ENCODE measurements at regions not wholly inside any gene's neighbourhood (a gene's known extent, or its start where the extent isn't known, plus 50 kb on each side); places are given as distances from the start of the nearest gene placed in this dataset.
"Not testable (repeated sequence)": the region's sequence is repeated elsewhere in the genome, so short reads cannot be mapped to it uniquely, and the experiment has no call there.

DNA sequence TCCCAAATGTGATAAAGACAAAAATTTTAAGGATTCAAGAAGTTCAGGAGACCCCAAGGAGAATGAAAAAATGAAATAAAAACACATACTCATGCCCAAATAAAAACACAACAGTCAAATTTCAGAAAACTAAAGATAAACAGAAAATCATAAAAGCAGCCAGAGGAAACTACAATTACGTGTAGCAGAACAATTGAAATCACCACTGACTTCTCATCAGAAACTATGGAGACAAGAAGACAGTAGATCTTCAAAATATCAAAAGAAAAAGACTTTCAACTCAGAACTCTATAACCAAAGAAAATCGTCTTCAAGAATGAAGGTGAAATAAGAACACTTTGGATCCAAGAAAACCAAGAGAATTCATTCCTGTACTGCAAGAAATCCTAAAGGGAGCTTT lies 54.9 kb downstream of the DIO3 start:
- DNase-seq, result no peak

DNA sequence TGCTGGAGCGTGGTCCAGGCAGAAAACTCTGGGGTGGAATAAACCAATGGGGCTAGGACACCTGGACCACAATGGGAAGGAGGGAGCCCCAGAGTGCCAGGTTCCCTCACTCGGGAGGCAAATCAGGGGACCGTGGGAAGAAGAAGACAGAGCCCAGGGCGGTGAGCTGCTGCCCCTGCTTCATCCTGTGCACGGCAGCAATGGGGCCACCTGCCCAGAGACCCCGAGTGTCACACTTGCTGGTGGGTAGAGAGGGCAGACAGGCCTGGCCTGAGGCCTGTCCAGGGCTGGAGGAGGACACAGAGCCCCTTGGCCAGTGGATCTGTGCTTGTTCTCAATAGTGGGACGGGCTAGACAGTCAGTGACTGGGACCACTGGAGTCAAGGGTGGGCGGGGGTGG lies 58.2 kb downstream of the DIO3 start:
- DNase-seq, result no peak

DNA sequence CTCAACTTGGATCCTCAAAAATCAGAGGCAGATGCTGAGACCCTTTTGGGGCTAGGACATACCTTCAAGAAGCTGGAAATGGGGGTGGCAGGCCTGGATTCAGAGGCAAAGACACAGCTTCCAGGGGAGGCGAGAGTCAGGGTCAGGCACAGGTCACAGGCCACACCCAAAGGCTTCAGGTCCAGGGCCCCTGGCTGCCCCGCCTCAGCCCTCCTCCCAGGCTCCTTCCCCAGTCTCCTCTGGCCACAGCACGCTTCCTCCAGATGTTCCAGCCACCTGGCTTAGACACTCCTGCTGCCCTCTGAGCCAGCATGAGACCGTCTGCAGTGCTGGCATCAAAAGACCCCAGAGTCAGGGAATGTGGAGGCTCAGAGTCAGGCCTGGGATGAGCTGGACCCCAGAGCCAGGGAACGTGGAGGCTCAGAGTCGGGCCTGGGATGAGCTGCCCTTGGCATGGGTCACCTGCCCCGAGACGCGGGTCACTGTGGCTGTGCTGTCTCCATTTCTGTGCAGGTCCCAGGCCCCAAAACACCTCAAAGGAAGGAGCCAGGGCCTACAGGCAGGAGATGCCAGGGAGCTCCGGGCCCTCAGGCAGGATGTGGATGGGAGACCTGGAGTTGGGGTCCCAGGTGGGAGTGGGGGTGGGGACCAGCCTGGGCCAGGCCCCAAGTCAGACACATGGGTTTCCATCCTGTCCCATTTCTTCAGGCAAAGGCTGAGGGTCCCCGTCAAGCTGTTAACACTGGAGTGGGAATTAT lies 58.9 kb downstream of the DIO3 start:
- no peak for DNase-seq

DNA sequence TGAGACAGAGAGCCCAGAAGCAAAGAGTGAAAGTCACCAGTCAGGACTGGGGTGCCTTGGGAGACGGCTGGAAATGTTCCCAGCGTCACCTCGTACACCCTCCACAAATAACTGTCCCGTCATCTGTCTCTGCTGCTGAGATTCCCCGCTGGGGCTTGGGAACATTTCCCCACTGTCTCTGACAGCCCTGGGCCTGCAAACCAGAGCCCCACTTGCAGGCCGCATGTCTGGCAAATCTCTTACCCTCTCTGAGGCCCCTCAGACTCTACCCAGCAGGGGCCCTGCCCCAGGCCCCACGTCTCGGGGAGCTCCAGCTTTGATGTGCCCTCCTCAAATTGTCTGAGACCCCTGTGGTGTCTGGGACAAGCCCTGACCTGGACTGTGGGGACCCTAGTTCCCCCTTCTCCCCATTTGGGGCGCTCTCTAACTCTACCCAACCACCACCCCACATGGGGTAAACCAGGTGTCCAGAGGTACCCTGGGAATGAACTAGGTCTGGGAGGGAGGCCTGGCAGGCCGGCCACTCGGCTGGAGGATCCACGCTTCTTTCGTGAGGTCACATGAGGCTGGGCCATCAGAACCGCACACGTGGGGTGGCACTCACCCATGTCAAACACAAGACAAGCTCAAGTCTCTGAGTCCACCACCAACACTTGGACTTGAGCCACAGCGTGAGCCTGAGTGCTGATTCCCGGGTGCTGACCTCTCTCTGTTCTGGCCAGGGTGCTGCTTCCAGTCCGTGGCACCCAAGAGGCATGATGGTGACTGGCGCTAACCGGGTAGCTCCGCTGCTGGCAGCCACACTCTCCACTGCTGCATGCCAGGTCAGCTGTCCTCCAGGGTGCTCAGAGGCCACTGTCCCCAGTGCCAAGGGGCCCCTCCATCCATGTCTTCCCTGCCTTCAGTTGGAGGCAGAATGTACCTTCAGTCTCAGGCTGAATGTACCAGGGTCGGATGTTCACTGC lies 59.8 kb downstream of the DIO3 start:
- no peak for DNase-seq

DNA sequence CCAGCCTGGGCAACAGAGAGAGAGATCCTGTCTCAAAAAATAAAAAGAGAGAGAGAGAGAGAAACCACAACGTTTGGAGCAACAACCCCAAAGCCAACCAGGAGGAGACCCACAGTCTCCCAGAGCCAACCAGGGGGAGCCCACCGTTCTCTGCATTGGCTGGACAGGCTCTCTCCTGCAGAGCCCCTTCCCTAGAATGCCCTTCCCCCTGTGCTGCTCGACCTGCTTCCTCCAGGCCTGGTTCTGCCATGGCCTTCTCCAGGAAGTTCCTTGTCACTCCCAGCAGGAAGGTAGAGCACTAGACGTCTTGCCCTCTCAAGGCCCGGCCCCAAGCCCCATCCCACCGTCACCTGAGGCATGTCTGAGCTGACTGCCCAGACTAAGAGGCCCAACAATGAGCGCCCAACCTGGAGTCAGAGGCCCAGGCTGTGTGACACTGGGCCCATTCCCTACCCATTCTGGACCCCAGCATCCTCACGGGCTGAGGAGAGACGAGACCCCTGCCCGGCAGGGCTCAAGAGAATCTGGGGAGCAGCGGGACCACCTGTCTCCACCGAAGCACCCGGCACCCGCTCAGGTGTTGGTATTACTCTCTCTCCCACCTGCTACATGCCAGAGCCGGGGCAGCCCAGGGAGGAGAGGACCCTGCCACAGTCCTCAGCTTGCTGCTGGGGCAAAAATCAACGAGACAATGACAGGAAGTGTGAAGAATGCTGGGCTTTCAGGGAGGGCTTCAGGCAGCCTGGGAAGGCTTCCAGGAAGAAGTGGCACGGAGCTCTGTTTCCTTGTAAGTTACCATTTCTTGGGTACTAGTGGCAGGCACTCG lies 61.2 kb downstream of the DIO3 start:
- no peak for DNase-seq

DNA sequence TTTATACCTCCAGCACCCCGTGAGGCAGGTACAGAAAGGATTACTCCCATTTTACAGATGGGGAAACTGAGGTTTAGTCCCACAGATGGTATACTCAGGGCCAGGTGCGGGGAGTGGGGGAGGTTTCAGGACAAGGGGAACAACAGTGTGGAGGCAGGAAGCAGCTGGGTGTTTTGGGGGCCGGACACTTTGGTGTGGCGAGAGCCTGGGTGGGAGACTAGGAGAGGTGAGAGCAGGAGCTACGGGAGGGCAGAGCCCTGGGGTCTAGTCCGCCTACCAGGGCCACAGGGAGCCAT lies 61.7 kb downstream of the DIO3 start:
- DNase-seq, result no peak

DNA sequence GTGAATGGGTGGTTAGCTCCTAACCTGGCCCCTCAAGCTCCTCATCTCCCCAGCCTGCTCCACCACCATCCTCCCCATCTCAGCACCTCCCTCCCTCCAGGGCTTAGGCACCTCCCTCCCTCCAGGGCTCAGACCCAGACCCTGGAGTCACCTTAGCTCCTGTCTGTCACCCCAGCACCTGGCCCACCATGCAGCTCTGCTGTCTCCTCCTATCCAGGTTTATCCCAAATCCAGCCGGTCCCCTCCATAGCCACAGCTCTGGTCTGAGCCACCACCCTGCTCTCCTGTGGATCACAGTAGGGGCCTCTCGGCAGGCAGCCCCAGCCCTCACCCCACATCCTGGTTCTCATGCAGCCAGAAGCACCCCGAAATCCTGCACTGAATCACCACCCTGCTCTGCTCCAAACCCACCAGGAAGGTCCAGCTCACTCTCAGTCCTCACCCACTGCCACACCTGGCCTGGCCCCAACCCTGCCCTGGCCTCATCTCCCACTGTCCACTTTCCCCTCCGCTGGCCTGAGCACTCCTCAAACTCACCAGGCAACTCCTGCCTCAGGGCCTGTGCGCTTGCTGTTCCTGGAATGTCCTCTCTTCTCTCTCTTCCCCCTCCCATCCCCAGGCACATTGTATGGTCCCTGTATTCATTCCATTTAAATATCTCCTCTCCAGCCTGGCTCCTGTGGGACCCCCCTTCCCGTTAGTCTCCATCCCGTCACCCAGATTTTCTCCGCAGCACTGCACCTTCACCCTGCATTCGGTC lies 62.6 kb downstream of the DIO3 start:
- DNase-seq, result no peak

DNA sequence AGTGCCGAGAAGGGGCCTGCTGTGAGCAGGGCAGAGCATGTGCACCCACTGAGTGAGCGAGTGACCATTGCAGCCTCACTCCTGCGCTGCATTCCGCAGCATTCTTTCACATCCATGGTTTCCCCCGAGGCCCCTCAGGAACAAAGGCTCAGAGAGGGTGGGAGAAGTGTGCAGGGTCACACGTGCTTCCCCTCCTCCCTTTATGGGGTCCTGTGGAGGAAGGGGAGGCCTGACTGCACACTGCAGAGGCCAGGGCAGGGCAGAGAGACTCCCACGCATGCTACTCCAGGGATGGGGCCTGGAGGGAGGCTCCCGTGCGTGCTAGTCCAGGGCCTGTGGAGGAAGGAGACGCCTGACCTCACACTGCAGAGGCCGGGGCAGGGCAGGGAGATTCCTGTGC lies 63.2 kb downstream of the DIO3 start:
- peak; percentile 10 for DNase-seq

DNA sequence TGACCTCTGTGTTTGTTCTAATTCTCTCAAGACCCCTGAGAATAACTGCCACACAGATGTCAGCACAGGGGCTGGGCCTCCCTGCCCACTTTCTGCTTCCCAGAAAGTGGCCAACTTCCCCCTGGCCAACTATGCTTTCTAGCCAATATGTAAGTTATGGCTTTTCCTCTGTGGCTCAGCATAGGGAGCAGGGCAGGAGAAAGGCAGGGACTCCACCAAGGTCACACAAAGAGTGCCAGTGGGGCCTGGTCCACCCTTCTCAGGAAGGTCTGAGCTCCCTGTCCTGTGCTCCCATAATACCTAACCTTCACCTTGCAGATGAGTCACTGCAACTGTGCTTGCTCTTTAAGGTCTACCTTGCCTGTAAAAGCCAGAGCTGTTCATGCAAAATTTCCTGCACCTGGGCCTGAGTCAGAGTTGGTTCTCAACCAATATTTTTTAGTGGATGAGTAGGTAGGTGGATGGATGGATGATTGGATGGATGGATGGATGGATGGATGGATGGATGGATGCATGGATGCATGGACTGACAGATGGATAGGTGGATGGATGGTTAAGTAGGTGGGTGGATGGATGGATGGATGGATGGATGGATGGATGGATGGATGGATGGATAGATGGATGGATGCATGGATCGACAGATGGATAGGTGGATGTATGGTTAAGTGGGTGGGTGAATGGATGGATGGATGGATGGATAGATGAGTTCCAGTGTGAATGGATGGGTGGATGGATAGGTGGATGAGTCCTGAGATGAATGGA lies 64.2 kb downstream of the DIO3 start:
- DNase-seq, result no peak

DNA sequence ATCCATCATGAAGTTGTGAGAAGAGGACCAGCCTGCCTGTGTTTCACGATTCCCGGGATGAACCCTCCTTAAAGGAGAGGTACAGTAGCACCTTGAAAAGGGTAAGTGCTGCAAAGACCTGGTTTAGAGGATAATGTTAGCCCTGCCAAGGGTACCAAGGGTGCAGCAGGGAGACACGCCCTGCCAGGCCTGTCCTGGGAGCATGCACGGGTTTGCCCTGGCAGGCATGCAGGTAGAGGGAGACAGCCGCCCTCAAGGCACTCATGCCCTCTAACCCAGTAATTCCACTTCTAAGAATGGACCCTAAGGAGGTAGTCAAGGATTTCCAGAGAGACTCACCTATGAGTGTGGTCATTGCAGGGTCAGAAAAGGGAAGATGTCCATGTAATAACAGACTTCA lies 65.0 kb downstream of the DIO3 start:
- DNase-seq, result no peak

DNA sequence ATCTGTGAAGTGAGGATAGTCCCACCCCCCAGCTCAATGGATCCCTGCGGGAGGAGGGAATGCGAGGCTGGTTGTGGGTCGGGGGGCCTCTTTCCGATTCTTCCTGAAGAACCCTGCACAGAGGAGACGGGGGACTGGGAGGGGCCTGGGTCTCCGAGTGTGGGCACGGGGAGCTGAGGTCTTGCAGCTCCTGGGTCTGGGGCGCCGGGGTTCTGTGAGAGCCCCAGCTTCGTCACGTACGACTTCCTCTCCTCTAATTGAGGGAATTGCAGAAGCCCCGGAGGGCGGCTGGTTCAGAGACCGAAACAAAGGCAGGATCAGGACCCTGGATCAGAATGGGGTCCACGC lies 66.6 kb downstream of the DIO3 start:
- DNase-seq, result no peak

DNA sequence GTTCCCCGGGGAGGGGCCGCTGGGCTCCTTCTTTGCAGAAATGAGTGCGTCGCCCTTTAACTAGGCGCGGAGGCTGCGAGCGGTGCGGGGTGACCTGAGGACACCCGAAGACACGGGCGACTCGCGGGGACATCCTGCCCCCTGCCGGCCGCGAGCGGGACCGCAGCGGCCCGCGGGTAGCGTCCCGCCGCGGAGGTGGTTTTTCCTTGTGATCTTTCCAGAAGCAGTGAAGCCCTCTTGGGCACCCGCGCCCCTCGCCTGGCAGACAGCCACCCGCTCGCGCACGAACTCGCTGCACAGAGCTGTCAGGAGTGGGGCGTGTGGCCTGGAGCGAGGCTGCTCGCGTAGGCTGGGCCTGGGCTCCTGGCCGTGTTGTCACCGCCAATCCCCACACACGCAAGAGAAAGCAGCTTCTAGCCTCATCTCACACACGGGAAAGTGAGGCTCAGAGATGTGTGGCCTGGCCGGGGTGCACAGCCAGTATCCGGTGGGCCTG lies 67.2 kb downstream of the DIO3 start:
- peak; percentile 82 for DNase-seq

DNA sequence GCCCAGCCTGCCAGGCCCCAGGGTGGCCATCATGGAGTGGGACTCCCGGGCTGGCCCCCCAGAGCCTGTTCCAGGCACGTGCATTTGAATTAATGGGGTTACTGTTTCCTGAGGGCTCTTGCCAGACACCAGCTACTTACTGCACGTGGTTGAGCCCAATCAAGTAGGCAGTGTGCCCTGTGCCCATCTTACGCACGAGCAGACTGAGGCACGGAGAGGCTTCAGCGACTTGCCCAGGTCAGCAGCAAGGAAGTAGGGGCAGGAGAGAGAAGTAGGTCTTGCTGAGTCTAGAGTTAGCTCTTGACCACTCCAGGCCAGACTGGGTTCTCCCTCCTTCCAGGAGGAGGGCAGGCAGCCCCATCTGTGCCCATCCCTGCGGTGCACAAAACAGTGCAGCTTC lies 67.7 kb downstream of the DIO3 start:
- DNase-seq, result no peak

DNA sequence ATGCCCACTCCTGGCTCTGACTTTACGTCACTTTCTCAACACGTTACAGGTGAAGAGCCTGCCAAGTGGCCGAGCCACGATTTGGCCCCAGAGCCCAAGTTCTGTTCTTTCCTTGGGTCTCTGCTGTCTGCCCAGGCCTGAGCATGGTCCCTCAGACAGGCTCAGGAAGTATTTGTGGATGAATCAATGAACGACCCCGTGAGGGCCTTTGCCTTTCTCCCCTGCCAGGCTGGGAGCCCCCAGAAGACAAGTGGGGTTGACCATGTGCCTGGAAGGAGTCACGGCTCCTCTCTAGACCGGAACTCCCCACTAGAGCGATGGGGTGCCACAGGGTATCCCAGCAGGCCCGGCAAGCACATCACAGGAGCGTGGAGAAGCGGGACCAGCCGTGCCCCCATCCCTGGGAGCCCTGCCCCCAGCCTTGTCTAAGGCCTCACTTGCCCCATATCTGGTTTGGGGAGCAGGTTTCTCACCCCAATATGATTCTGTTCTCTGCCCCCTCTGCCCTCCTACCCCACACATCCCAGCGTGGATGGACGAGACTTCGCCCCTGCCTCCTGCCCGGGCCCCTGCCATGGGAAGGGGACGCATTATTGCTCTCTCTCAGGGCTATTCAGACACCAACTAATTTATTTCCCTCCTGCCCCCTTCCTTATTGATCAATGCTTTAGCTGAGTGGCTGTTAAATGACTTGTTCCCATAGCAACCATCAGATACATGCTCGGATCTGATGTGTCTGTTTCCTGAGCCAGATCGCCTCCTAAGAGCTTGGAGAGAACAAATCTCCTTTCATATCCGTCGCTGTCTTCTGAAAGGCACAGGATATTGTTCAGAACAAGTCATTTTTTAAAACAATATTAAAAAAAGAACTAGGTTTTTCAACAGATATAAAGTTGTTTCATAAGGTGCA lies 69.0 kb downstream of the DIO3 start:
- no peak for DNase-seq

DNA sequence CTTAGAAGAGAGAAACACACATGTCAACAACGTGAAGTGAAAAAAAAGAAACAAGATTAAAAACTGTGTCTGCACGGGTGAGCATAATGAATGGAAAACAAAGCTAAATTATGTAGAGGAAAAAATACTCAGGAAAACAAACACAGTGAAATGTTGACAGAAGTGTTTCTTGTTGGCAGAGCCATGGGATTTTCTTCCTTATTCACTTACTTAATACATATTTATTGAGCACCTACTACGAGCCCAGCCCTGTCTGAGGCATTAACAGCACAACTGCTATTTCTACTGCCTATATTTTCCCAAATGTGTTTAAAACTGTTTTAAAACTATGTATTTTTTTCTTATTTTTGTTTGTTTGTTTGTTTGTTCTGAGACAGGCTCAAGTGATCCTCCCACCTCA lies 69.9 kb downstream of the DIO3 start:
- DNase-seq, result no peak

DNA sequence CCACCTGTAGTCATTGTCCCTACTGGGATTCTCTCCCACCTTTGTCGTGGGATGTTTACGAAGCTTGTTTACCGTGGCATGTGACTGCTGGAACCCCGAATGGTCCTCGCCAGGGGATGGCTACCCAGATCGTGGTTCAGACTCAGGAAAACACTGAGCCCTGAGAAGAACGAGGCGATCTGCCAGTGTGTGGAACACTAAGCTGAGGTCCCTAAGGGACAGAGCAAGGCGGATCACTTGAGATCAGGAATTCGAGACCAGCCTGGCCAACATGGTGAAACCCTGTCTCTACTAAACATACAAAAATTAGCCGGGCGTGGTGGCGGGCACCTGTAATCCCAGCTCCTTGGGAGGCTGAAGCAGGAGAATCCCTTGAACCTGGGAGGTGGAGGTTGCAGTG lies 70.7 kb downstream of the DIO3 start:
- not testable (repeated sequence) for DNase-seq

DNA sequence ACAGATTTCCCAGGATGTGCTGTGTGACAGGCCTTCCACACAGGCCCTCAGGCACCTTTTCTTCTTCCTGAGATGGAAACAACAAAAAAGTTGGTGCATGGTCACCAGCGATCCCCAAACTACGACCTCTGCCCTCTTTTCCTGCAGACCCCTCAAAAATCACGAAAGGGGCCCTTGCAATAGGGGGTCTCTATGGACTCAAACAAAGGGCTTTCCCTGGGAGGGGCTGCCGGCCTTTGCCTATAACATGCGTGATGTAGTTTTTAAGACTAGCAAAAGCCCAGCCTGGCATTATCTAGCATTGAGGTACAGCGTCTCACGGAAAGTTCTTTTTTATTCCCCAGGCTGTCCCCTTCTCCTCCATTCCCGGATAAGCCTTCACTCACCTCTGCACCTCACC lies 71.2 kb downstream of the DIO3 start:
- no peak for DNase-seq

DNA sequence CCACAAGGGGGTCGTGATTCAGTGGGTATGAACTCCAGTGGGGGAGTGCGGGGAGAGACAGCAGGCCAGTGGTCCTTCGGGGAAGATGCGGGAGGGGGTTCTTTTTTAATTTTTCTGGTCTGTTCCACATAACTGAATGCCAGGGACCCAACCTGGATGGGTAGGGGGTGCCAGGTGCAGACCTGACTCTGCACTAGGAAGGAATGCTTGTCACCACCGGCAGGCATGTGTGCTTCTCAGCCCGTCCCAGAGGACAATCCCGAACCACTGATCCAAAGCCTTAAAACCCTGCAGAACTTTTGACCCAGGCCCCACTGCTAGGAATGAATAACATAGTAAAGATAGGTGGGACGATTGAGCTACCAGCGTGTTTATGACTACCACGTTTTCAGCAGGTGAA lies 72.0 kb downstream of the DIO3 start:
- no peak for DNase-seq

DNA sequence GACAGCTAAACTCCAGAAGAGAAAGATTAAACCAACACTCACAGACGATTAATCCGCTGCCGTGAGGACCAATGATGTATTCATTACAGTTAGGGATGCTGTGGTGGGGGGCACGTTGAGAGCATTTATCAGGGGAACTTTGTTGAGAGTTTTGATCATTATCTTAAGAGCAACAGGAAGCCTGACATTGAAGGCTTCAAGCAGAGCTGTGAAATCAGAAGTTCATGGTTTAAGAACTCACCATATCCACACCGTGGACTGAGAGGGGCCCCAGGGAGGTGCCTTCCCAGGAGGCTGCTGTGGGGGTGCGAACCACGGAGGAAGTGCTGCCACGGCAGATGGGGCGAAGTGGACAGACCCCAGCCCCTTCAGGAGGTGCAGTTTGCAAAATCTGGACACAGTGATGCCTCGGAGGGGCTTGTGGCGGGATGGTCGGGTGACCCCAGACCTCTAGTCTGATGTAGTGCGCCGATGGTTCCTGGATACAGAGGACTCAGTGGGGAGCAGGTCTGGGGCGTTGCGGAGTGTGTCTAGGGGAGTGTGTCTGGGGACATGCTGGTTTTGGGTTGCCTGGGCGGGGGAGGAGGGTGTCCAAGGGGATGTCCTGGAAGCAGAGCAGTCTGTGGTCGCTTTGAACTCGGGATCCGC lies 73.0 kb downstream of the DIO3 start:
- no peak for DNase-seq

All from activated T-cell treated with anti-CD3 and anti-CD28 coated beads, Interleukin-2, amount 50 U/mL, for 1 hour (primary cell).